Breast epithelium (tissue), 3 donors: ENCODE measurements at regions not wholly inside any gene's neighbourhood (a gene's known extent, or its start where the extent isn't known, plus 50 kb on each side); places are given as distances from the start of the nearest gene placed in this dataset.

ENCODE experiments used
- POLR2A ChIP-seq: fragments of 450-650 bp; IDR thresholded peaks from one replicate; pipeline ENCODE4 v1.6.1; 2016; ENCODE audit warnings: antibody characterized with exemption, mild to moderate bottlenecking, moderate library complexity
- POLR2AphosphoS5 ChIP-seq, 3 donors: sonication (generic); formaldehyde crosslinking; IDR thresholded peaks; one replicate each; pipeline ENCODE4 v1.6.1; 2017; ENCODE audit warnings: antibody characterized with exemption in 3 of 3
- TF ChIP-seq, protein P1 (sequence below), 3 donors: fragments of 450-650 bp; IDR thresholded peaks; one replicate each; pipeline ENCODE4 v1.5.1; 2016 to 2017; ENCODE audit warnings: antibody characterized with exemption in 3 of 3, mild to moderate bottlenecking in 3 of 3, moderate library complexity in 3 of 3

DNA sequence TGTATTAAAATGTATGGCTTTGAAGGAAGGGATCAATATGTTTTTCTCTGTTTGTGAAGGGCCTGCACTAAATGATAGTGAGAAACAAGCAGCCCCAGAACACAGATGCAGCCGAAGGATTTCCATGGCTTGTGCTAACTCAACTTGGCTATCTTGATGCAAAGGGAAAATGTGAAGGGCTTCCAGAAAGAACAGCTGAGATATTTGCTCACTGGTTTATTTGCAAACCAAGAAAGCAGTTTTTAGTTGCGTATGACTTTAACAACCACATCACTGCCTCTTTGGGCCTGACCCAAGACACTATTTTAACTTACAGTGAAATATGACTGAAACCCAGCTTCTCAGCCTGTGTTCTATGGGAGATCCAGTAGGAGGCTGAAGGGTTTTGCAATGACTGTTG is 369.9 kb downstream of the SETD4 start:
- TF ChIP-seq, protein P1, sequence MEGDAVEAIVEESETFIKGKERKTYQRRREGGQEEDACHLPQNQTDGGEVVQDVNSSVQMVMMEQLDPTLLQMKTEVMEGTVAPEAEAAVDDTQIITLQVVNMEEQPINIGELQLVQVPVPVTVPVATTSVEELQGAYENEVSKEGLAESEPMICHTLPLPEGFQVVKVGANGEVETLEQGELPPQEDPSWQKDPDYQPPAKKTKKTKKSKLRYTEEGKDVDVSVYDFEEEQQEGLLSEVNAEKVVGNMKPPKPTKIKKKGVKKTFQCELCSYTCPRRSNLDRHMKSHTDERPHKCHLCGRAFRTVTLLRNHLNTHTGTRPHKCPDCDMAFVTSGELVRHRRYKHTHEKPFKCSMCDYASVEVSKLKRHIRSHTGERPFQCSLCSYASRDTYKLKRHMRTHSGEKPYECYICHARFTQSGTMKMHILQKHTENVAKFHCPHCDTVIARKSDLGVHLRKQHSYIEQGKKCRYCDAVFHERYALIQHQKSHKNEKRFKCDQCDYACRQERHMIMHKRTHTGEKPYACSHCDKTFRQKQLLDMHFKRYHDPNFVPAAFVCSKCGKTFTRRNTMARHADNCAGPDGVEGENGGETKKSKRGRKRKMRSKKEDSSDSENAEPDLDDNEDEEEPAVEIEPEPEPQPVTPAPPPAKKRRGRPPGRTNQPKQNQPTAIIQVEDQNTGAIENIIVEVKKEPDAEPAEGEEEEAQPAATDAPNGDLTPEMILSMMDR (IDR thresholded peaks at IDR 0.05) = no peak
- TF ChIP-seq POLR2AphosphoS5 (IDR thresholded peaks at IDR 0.05) = no peak
- no peak for TF ChIP-seq POLR2A
